T-helper 2 cell (primary cell): ENCODE measurements at regions not wholly inside any gene's neighbourhood (a gene's known extent, or its start where the extent isn't known, plus 50 kb on each side); places are given as distances from the start of the nearest gene placed in this dataset.
A peak's percentile ranks its signal among the peaks of the same experiment; 100 is the strongest.

ENCODE experiments used
- DNase-seq, 5 experiments: peaks; one replicate each; pipeline versions ENCODE4 v3.0.0 to v3.0.0-alpha.2; 2012 to 2022

DNA sequence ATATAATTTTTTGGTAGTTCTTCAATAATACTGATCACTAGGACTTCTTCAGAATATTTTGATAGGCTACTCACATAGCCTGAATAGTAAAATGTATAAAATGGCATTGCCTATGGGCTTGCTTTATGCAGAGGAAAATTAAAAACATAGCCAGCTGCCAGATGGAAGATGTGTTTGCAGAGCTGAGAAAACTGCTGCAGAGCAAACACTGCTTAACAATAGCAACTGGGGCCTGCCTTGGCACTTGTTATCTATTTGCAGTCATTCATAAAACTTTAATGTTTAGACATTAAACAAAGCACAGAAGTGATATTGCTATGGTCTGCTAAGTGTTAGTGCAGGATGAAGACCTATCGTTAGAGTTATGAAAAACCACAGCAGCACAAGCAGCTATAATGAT, 151.5 kb upstream of the SMC2 start:
- no peak for DNase-seq

DNA sequence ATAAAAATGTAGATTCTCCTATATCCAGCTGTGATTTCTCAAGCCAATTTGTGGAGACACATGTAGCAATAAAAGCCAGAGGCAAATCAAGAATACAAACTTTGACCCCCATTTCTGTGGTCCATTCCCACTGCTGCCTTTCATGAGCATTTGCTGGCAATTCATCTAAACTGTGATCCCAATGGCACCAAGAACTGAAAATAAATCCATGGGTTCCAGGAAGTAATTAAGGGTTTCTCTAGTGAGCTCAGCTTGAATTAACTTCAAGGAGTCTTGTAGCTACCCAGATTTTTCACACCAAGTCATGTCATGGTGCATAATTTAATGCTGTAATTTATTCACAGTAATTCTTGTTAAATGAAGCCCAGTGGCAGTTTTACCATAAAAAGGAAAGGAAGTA, 145.0 kb upstream of the SMC2 start:
- no peak for DNase-seq

DNA sequence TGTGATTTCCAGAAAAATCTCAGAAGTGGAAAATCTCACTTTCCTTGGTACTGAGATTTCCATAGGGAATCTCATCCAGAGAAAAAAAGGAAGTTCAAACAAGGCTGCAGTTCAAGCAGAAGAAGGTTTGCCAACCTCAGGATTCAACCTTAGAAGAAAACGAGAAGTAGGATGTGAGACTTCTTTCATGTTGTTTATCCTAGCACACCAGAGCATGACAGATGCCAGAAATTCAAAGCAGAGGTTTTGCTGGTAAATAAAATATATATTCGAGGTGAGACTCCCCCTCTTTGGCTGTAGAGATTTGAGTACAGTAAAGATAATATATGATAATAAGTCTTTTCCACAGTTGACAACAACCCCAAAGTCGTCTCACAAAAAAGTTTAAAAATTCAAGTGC, 116.9 kb upstream of the SMC2 start:
- no peak for DNase-seq

DNA sequence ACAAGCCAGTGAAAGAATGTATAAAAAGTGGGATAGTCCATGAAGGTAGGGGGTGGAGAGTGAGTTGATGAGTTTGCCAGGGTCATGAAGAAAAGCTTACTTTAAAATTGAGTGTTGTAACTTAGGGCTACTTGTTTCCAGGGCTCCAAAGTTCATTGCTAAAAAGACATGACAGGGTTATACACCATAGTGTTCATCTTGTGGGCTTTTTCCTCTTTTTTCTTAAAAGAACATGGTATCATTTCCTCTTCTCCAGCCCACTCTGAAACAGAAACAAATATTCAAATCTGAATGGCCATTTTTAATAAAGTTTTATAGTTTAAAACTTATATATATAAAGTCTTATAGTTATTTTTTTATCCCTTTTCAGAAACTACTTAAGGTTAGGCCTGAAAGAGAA, 115.7 kb upstream of the SMC2 start:
- DNase-seq = no peak

DNA sequence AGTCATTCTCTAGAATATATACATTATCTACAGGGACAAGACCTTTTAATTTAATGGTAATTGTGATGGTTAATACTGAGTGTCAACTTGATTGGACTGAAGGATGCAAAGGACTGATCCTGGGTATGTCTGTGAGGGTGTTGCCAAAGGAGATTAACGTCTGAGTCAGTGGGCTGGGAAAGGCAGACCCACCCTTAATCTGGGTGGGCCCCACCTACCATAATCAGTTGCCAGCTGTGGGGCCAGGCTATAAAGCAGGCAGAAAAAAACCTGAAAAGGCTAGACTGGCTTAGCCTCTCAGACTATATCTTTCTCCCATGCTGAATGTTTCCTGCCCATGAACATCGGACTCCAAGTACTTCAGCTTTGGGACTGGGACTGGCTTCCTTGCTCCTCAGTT, 112.2 kb upstream of the SMC2 start:
- no peak for DNase-seq

DNA sequence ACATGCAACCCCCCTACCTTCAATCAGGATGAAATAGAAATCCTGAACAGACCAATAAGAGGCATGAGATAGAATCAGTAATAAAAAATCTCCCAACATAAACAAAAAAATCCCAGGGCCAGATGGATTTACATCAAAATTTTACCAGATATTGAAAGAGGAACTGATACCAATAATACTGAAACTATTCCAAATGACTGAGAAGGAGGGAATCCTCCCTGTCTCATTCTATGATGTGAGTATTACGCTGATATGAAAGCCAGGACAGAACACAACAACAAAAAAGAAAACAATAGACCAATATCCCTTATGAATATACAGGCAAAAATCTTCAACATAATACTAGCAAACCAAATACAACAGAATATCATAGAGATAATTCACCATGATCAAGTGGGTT, 109.0 kb upstream of the SMC2 start:
- DNase-seq = no peak

DNA sequence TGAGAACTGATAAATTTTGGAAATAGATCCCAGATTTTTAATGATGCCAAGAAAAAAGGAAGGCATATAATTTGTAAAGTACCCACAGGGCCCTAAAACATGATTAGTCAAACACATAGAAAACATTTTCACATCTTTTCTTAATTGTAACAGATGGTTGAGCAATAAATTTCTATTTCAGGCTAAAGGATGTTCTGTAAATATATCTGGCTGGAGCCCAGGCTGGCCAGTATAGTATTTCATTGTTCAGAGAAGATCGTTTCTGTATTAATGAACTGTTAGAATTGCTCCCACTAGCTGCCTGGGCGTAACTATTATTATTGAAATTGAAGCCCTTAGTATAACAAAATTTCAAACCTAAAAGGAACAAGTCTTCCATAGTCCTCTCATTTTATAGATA, 105.3 kb upstream of the SMC2 start:
- no peak for DNase-seq

DNA sequence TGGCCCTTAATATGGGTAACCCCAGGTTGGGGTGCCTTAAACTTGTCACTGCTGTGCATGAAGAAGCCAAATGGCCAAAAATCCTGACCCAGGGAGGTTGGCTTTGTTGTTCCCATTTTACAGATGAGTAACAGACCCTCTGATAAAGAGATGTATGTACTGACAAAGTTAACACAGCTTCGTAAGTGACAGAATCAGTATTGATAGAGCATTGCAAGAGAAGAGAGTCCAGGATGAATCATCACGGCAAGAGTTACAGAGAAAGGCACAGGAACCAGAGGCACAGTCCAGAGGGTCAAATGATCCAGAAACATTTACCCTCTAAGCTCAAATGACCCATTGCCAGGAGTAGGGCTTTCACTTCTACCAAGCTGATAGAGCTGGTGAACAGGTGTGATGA, 103.8 kb upstream of the SMC2 start:
- peak in 1 of 5 experiments; percentile 53 for DNase-seq

DNA sequence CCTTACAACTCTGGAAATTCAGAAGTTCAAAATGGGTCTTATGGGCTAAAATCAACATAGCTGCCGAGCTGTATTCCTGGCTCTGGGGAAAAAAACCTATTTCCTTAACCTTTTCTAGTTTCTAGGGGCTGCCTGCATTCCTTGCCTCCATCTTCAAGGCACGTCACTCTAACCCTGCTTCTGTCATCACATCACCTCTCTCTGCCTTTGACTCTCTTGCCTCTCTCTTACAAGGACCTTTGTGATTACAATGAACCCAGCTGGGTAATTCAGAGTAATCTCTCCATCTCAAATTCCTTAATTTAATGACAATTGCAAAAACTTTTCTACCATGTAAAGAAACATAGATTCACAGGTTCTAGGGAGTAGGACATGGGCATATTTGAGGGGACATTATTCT, 103.1 kb upstream of the SMC2 start:
- peak in 1 of 5 experiments; percentile 45 for DNase-seq

DNA sequence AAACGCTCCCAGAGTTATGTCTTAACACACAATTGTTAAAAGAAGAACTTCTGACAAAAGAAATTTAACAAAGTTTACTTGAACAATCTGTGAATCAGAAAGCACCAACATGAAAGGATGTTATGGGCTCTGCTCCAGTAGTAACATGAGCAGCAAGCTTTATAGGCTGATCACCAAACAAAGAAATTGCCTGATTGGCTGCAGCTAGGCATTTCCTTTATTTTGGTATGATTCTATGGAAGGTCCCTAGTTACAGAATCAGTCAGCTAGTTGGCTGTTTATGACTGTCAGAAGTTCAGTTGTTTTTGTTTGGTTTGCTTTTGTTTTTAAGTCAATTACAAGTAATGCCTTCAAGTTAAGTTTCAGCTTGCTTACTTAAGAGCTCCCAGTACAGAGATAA, 102.4 kb upstream of the SMC2 start:
- peak in 1 of 5 experiments; percentile 91 for DNase-seq

DNA sequence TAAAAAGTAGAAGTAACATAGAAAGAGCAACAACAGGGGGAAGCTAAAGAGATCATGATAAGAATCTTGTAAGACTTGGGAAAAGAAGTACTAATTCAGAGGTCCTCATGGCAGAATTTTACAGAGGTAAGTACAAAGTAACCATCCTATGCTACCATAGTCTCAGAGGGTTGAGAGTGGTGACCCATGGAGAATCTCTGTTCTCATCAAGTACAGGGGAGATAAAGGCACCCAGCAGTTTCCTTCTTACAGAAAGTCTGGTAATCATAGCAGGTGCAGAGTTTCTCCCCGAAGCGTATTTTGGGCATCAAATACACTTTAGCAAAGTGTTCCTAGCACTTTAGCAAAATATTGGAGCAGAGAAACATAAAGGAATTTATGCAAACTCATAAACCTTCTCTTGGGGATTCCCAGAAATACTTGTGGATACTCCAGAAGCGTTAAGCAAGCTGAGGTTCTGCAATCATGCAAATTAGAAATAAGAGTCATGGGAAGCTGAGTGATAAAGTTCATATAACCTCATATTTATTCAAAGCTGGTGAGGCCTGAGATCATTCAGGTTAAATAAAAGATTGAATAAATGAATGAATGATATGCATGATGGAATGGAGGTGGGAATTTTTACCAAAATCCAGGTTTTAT, 101.0 kb upstream of the SMC2 start:
- DNase-seq = no peak

DNA sequence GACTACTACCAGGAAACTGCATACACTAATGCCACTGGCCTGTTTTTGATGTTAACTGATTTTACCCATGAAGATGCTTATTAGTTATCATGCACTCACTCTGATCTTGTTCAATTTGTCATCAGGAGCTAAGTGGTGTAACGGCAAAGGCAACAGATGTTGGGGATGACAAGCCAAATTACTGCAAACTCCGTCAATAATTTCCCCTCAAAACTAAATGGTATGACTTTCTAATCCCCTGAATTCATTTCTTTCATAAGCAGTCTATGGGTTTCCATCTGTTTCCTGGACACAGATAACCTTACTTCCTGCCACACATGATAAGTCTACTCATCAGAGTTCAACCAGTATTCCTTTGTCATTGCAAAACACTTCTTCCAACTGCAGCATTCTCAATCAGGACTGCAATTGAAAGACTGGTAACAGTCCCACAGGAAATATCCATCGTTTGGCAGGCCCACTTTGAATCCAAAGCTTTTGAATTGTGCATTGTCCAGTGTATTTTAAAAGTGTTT, 96.2 kb upstream of the SMC2 start:
- DNase-seq = no peak

DNA sequence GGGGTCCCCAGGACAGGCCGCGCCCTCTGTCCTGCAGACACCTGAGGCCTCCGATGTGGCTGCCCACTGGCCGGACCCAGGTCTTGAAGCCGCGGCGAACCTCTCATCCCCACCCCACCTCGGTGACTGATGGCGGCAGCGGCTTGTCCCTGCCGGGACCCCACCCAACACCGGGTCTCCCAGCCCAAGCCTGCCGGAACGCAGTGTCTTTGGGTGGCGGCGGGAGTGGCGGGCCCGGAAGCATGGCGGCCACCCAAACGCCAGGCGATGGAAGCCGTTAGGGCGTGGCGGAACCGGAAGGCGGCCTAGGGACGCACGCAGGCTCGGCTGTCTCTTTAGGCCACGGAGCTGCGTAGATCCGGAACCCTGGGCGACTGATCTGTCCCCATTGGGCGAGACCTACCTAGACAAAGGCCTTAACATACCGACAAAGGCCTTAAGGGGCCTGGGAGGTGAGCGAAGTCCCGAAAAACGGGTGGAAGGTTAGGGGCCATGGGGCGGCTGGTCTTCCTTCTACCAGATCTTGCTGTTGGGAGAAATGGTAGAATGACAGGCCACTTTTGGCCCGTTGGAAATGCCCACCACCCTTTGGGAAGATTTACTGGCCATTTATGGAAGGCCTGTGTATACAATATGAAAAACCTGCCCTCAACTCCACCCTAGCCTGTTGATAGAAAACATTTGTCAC, 94.6 kb upstream of the SMC2 start:
- DNase-seq = no peak

DNA sequence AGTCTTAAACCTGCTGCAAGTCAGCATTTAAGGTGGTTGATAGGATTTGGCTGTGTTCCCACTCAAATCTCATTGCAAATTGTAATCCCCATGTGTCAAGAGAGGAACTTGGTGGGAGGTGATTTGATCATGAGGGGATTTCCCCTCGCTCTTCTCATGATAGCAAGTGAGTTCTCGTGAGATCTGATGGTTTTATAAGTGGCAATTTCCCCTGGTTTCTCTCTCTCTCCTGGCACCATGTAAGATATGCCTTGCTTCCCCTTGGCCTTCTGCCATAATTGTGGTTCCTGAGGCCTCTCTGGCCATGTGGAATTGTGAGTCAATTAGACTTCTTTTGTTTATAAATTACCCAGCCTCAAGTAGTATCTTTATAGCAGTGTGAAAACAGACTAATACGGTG, 84.3 kb upstream of the SMC2 start:
- DNase-seq = no peak

DNA sequence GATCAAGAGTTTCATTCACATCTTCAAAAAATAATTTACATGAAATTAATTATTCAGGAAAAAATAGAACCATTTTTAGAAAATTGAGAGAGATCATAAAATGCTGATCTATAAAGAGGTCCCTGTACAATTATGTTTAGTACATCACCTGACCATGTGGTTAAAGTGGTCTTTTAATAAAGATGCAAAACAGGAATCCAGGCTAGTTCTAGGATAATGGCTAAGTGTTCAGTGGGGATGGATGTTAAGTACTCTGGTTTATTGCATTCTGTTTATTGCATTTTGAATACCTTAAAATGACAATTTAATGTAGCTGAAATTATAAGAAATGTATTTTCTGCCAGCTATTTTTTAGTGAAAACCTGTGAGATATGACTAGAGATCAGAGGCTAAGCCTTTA, 72.0 kb upstream of the SMC2 start:
- no peak for DNase-seq

DNA sequence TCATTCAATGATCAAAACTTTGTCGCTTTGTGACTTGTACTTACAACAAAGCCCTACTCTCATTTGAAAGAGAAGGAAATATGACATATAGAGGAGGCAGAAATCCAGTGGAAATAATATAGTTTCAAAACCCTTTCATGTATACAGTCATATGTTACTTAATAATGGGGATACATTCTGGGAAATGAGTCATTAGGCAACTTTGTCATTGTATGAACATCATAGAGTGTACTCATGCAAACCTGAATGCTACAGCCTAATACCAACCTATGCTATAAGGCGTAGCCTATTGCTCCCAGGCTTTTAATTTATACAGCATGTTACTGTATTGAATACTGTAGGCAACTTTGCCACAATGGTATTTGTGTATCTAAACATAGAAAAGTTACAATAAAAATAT, 69.0 kb upstream of the SMC2 start:
- no peak for DNase-seq

DNA sequence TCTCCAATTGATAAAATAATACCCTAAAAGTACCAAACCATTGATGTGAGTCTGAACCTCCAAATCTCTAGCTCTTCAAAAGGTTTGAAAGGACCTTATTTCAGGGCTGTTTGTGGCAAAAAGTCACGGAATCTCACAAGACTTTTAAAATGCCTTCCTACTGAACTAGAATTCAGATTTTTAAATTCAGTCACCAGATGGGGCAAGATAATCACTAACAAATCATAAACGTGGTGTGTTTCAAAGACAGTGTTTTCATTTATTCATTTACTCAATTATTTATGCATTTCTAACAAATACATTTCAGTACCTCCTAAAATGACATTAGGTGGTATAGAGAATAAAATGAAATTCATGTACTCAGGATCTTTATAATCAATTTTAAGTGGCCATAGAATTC, 68.2 kb upstream of the SMC2 start:
- DNase-seq = no peak

DNA sequence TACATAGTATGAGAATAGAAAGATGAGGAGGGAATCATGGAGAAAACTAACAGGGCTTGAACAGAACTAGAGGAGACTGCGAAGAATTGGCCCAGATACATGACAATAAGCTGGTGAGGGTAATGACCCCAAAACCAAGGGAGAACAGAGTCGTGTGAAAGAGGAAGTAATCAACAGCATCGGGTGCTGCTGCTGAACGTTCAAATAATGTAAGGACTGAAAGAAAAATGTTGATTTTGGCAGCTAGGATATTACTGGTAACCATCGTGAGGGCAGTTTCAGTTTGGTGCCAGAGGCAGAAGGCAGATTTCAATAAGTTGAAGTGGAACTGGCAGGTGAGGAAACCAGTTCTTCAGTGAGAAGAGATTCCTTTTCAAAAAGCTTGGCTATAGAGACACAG, 66.8 kb upstream of the SMC2 start:
- no peak for DNase-seq

DNA sequence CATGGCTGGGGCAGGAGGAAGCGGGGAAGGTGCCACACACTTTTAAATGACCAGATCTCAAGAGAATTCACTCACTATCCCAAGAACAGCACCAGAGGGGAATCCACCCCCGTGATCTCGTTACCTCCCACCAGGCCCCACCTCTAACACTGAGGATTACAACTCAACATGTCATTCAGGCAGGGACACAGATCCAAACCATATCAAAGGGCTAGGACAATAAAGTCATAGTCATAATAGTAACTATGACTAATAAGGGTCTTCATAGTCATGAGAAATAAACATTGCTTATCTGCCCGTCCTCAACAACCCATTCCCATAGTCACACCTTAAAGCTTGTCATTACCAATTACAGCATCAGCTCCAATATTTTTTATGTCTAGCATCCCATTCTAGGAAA, 65.3 kb upstream of the SMC2 start:
- peak in 1 of 5 experiments; percentile 43 for DNase-seq
